ENCODE measurements at regions not wholly inside any gene's neighbourhood (a gene's known extent, or its start where the extent isn't known, plus 50 kb on each side); places are given as distances from the start of the nearest gene placed in this dataset.

DNA sequence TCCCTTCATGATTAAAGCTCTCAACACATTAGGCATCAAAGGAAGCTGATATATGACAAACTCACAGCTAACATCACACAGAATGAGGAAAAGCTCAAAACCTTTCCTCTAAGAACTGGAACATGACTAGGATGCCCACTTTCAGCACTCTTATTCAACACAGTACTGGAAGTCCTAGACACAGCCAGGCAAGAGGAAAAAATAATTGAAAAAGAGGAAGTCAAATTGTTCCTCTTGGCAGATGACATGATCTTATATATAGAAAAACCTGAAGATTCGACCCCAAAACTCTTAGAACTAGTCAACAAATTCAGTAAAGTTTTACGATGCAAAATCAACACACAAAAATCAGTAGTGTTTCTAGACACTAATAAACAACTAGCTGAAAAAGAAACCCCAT, 144.3 kb upstream of the NREP start:
- intact Hi-C loops (cut with micrococcal nuclease; ENCODE audit: unreplicated experiment) = no loop called here
- peaks cover 6% of the 10 kb centered on the region; the same call in 1 of the 2 replicates for H3K4me1 ChIP-seq
- H3K27me3 Mint-ChIP-seq (ENCODE audit: insufficient read depth, unreplicated experiment) = no peaks in the 10 kb centered on the region
- ChIA-PET CTCF (no interaction called here), POLR2A (no interaction called here)
- H3K27me3 ChIP-seq (replicated peaks; ENCODE audit: control insufficient read depth, insufficient read depth, low read length) = no peaks in the 10 kb centered on the region
- H3K36me3 ChIP-seq (ENCODE audit: control insufficient read depth, insufficient read depth, low read length) = no peaks in the 10 kb centered on the region
- no peaks in the 10 kb centered on the region for H3K9me3 ChIP-seq
- no peak for DNase-seq
- peaks cover 11% of the 10 kb centered on the region for H3K9me3 Mint-ChIP-seq (ENCODE audit: unreplicated experiment)
- no TSS peak for BruUV-seq (replicated peaks)
- H3K4me3 Mint-ChIP-seq (ENCODE audit: unreplicated experiment) = no peak overlapping the region
- H3K27ac Mint-ChIP-seq (ENCODE audit: unreplicated experiment) = no peak overlapping the region
- H3K4me1 Mint-ChIP-seq (ENCODE audit: low read depth, unreplicated experiment) = no peaks in the 10 kb centered on the region
- no peak overlapping the region for H3K4me3 ChIP-seq (ENCODE audit: low read depth, low read length)
- TF ChIP-seq, protein P1, sequence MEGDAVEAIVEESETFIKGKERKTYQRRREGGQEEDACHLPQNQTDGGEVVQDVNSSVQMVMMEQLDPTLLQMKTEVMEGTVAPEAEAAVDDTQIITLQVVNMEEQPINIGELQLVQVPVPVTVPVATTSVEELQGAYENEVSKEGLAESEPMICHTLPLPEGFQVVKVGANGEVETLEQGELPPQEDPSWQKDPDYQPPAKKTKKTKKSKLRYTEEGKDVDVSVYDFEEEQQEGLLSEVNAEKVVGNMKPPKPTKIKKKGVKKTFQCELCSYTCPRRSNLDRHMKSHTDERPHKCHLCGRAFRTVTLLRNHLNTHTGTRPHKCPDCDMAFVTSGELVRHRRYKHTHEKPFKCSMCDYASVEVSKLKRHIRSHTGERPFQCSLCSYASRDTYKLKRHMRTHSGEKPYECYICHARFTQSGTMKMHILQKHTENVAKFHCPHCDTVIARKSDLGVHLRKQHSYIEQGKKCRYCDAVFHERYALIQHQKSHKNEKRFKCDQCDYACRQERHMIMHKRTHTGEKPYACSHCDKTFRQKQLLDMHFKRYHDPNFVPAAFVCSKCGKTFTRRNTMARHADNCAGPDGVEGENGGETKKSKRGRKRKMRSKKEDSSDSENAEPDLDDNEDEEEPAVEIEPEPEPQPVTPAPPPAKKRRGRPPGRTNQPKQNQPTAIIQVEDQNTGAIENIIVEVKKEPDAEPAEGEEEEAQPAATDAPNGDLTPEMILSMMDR (IDR thresholded peaks at IDR 0.05; ENCODE audit: insufficient read depth in 1 of 2, low read depth in 1 of 2, low read length in 1 of 2, severe bottlenecking in 1 of 2, unreplicated experiment in 1 of 2) = no peak
- no peaks in the 10 kb centered on the region for H3K36me3 Mint-ChIP-seq (ENCODE audit: insufficient read depth, unreplicated experiment)

DNA sequence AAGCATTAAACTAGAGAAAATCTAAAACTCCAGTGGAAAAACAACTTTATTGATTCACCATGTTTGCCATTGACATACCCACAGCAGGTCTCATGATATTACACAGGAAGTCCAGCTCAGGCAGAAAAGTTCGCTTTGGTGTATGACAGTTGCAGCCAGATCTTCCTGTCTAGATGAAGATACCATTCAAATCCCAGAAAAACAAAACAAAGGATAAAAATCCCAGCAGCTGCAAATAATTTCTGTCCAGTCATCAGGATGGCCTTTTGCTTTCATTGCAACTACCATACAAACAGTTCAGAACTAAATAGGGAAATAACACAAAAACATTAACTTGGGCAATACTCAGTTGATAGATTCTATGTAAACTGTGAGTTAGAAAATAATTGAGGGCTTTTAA, 136.0 kb upstream of the NREP start:
- Mint-ChIP-seq H3K9me3 (ENCODE audit: unreplicated experiment) (no peaks in the 10 kb centered on the region), H3K36me3 (ENCODE audit: insufficient read depth, unreplicated experiment) (no peaks in the 10 kb centered on the region), H3K4me3 (ENCODE audit: unreplicated experiment) (no peak overlapping the region), H3K27ac (ENCODE audit: unreplicated experiment) (no peak overlapping the region), H3K27me3 (ENCODE audit: insufficient read depth, unreplicated experiment) (peaks cover 9% of the 10 kb centered on the region), H3K4me1 (ENCODE audit: low read depth, unreplicated experiment) (no peaks in the 10 kb centered on the region)
- Histone ChIP-seq H3K27me3 (replicated peaks; ENCODE audit: control insufficient read depth, insufficient read depth, low read length) (no peaks in the 10 kb centered on the region), H3K9me3 (no peaks in the 10 kb centered on the region), H3K4me3 (ENCODE audit: low read depth, low read length) (no peak overlapping the region), H3K36me3 (ENCODE audit: control insufficient read depth, insufficient read depth, low read length) (no peaks in the 10 kb centered on the region), H3K4me1 (no peaks in the 10 kb centered on the region)
- no peak for DNase-seq
- CTCF ChIA-PET = no interaction called here
- POLR2A ChIA-PET = no interaction called here
- intact Hi-C loops (cut with micrococcal nuclease; ENCODE audit: unreplicated experiment) = no loop called here
- no TSS peak for BruUV-seq (replicated peaks)
- TF ChIP-seq, protein P1 (IDR thresholded peaks at IDR 0.05; ENCODE audit: insufficient read depth in 1 of 2, low read depth in 1 of 2, low read length in 1 of 2, severe bottlenecking in 1 of 2, unreplicated experiment in 1 of 2) = no peak

DNA sequence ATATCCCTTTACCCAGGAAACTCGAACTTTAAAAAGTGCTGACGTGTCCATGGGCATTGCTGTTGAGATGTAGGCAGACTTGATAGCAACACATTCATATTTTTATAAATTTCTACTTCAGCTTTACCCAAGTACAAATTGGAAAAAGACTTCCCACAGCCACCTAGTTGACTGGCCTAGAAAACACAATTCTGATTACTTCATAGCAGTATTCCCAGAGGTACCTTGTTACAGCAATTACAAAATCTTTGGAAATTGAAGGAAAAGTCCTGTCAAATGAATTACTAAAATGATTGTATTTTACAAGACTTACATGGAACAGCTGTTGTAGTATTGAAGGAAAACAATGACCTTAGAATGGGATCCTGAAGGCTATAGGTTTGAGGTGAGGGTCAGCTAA, 130.7 kb upstream of the NREP start:
- ChIA-PET CTCF (no interaction called here), POLR2A (no interaction called here)
- no peak overlapping the region for H3K27ac Mint-ChIP-seq (ENCODE audit: unreplicated experiment)
- intact Hi-C loops (cut with micrococcal nuclease; ENCODE audit: unreplicated experiment) = no loop called here
- Histone ChIP-seq H3K4me1 (no peaks in the 10 kb centered on the region), H3K4me3 (ENCODE audit: low read depth, low read length) (no peak overlapping the region), H3K36me3 (ENCODE audit: control insufficient read depth, insufficient read depth, low read length) (no peaks in the 10 kb centered on the region), H3K27me3 (replicated peaks; ENCODE audit: control insufficient read depth, insufficient read depth, low read length) (no peaks in the 10 kb centered on the region), H3K9me3 (no peaks in the 10 kb centered on the region)
- DNase-seq = no peak
- no peaks in the 10 kb centered on the region for H3K4me1 Mint-ChIP-seq (ENCODE audit: low read depth, unreplicated experiment)
- peaks cover 5% of the 10 kb centered on the region for H3K27me3 Mint-ChIP-seq (ENCODE audit: insufficient read depth, unreplicated experiment)
- BruUV-seq (replicated peaks) = no TSS peak
- H3K4me3 Mint-ChIP-seq (ENCODE audit: unreplicated experiment) = no peak overlapping the region
- H3K9me3 Mint-ChIP-seq (ENCODE audit: unreplicated experiment) = no peaks in the 10 kb centered on the region
- TF ChIP-seq, protein P1 (IDR thresholded peaks at IDR 0.05; ENCODE audit: insufficient read depth in 1 of 2, low read depth in 1 of 2, low read length in 1 of 2, severe bottlenecking in 1 of 2, unreplicated experiment in 1 of 2) = no peak
- no peaks in the 10 kb centered on the region for H3K36me3 Mint-ChIP-seq (ENCODE audit: insufficient read depth, unreplicated experiment)

Measured in Caco-2 (cell line).